GDM1 (cell line): ENCODE measurements at regions not wholly inside any gene's neighbourhood (a gene's known extent, or its start where the extent isn't known, plus 50 kb on each side); places are given as distances from the start of the nearest gene placed in this dataset.
"Not testable (repeated sequence)": the region's sequence is repeated elsewhere in the genome, so short reads cannot be mapped to it uniquely, and the experiment has no call there.

ENCODE experiments used
- DNase-seq: peaks from one replicate; lab custom pipeline; 2025; lab: John Stamatoyannopoulos, UW

- DNase-seq = no peak
Observed at GRCh38 chr12:78338054-78338785, 507.5 kb downstream of the NAV3 start.

DNA sequence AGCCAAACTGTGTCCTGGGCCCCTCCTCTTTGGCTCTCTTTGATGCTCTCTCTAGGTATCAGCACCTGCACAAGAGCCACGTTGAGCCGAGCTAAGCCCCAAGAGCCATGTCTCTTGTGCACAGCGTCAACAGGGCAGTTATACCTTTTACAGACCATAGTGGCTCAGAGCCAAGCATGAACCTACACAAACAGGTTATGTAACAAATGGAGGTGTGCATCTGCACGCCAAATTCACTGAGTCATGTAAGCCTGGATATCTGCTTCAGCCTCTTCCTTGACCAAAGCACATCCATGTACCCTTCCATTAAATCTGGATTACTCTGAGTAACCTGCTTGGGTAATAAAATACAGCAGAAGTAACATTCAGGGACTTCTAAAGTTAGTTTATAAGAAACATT, 509.7 kb downstream of the NAV3 start:
- no peak for DNase-seq

- DNase-seq = no peak
Observed at GRCh38 chr12:78343657-78344056, 513.0 kb downstream of the NAV3 start.

DNA sequence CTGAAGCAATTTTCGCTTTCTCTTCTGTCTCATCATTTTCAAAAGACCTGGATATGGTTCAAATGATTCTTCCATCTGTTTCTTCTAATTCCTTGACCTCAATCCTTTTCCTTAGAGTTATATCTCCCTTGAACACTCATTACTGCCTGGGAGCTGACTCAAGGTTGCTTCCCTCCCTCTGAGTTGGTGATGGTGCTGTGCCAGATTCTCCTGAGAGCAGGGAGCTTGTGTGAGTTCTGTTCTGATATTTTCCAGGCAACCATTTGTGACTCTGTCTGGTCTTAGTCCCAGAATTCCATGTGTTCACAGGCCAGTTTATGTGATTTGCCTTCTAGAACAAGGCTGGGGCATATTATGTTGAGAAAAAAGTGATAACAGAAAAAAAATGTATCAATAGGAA, 505.1 kb upstream of the SYT1 start:
- DNase-seq = no peak

- DNase-seq = no peak
Observed at GRCh38 chr12:78361683-78362082, 502.9 kb upstream of the SYT1 start.

- no peak for DNase-seq
Observed at GRCh38 chr12:78371284-78371683, 493.3 kb upstream of the SYT1 start.

DNA sequence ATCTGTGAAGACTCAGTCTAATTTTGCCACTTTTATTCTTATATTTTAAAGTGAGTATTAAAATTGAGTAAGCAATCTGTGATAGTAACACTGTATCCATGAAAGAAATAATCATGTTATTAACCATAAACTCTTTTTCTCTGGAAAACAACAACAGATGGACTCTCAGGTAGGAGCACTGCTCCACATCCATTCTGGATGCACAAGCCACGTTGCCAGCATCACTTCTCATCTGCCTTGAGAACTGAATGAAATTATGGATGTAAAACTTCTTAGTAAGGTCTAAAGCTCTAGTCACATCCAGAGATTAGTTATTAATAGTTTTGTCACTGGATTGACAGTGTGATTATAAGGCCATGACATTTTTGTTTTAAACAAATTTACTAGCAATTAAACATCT, 489.1 kb upstream of the SYT1 start:
- no peak for DNase-seq

GRCh38 chr12:78376257-78376656, 488.3 kb upstream of the SYT1 start:
- DNase-seq = no peak

- DNase-seq = not testable (repeated sequence)
Observed at GRCh38 chr12:78379065-78379464, 485.5 kb upstream of the SYT1 start.

DNA sequence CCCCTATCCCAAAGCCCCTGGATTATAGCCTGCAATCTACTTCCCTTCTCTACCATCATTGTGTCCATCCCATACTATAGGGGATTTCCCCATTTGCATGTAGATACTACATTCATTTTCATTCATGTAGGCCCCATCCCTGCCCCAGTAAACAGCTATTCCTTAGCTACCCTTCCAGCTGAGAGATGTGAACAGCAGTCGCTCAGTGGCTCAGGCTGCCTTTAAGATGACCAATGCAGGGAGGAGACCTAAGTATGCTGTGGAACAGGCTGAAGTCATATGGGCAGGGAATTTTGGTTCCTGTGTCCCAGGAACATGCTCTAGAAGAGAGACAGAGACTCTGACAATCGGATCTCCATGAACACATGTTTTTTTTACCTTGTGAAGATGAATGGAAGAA, 481.2 kb upstream of the SYT1 start:
- DNase-seq = no peak

DNA sequence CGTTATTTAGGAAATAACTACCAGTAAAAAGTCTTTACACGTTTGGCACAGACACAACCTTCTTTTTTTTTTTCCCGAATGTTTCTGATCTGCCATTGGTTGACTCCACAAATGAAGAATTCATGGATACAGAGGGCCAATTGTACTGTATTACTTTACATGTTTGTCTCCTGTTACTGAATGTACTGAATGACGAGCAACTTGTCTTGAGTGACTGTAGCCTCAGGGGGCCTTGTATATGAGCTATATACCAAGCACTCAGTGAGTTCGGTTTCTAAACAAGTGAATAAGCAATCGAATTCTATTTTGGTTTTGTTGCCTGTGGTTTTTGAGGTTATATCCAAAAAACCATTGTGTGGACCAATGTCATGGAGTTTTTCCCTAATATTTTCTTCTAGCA, 480.0 kb upstream of the SYT1 start:
- DNase-seq = no peak

GRCh38 chr12:78385541-78385940, 479.0 kb upstream of the SYT1 start:
- no peak for DNase-seq

- DNase-seq = no peak
Observed at GRCh38 chr12:78386871-78387270, 477.7 kb upstream of the SYT1 start.

GRCh38 chr12:78387721-78388120, 476.9 kb upstream of the SYT1 start:
- DNase-seq = no peak

GRCh38 chr12:78388461-78388860, 476.1 kb upstream of the SYT1 start:
- DNase-seq = no peak

DNA sequence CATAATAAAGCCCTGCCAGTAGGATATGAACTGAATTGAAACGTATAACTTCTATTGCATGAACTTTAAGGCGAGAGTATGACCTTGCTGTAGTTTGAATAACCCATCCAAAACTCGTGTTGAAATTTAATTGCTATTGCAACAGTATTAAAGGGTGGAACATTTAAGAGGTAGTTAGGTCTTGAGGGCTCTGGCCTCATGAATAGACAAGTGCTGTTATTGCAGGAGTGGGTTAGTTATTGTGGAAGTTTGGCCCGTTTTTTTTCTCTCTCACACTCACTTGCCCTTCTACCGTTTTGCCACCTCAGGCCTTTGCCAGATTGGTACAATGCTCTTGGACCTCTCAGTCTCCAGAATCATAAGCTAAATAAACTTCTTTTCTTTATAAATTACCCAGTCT, 473.7 kb upstream of the SYT1 start:
- no peak for DNase-seq

DNA sequence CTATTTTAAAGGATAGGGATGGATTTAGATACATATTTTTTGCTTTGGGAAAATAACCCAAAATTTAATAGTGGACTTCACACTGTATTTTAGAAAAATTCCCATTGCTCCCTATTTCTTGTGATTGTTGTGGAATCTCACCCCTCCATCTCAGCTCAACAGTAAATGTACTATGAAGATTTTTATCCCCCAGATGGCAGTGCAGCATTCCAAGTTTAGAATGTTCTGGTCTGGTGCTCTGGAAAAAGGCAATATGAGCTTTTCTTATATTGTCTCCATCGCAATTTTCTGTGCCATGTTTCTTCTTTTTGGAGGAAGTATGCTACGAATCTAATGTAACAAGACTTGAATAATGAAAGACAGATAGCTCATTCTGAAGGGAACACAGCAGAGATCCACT, 471.7 kb upstream of the SYT1 start:
- DNase-seq = peak; percentile 24

GRCh38 chr12:78395961-78396360, 468.6 kb upstream of the SYT1 start:
- no peak for DNase-seq

- no peak for DNase-seq
Observed at GRCh38 chr12:78396538-78396937, 468.0 kb upstream of the SYT1 start.

GRCh38 chr12:78398750-78399149, 465.8 kb upstream of the SYT1 start:
- DNase-seq = no peak

DNA sequence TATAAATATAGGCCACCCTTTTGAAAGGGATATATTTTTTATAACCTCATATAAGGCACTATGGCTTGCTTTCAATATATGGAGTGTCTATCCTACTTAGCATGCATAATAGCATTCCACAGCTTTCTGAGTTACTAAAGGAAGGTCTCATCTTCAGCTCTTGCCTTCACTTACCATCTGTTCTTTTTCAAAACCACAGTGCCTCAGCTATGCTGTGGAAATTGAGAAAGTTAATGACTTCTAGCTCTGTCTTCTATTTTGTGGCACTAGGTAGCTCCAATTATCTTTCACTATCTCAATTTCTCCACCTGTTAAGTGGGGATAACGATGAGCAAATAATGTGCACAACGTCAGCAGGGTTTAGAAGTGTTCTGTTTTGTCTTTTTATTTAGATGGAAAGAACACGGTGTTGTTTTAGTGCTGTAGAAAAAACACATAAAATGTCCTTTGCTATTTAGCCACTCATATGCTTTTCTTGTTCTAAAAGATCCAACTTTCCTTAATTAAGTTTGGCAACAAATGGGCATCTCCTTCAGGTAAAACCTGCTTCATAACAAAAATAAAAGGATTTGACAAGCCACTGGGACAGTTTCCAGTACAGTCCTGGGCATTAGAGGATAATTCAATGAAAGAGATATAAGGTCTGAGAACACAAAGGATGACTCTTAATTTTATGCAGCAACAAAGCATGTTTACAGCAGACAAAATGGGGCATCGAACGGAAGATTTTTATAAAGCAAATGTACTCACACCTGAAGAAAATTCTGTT, 462.0 kb upstream of the SYT1 start:
- DNase-seq = no peak

DNA sequence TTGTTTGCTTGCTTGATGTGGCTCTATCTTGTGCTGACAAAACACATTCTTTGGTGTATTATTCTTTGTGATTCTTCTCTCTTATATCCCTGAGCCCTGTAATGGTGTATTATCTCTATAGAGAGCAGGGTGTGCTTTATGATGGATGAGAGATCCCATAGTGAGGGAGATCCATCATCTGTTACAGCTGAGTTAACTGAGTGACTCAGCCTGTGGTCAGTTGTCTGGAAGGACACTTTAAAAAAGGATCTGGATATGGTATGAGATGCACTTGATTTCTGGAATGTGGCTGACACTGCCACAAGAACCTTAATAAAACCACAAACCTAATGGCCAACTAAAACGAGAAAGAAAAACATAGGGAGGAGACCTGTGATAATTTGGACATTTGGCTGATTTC, 461.4 kb upstream of the SYT1 start:
- no peak for DNase-seq

DNA sequence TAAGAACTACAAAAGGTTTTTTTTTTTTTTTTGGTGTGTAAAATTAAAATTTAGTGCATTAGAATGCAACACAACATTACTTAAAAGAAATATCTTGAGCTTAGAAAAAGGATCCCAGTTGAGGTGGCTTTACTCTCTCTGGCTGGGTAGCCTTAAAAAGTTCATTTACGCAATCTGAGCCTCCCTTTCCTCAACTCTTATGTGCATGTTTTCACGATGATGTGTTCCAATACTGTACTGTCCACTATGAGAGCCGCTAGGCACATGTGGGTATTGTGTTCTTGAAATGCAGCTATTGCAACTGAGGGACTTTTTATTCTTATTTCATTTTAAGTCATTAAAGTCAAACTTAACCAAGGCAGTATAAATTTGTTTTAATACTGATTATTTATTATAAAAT, 460.9 kb upstream of the SYT1 start:
- no peak for DNase-seq

GRCh38 chr12:78406213-78406612, 458.4 kb upstream of the SYT1 start:
- DNase-seq = no peak
